Neural progenitor cell (in vitro differentiated cells): ENCODE measurements at regions not wholly inside any gene's neighbourhood (a gene's known extent, or its start where the extent isn't known, plus 50 kb on each side); places are given as distances from the start of the nearest gene placed in this dataset.
A peak's percentile ranks its signal among the peaks of the same experiment; 100 is the strongest.

ENCODE experiments used
- DNase-seq: peaks from one replicate; pipeline ENCODE4 v3.0.0-alpha.2; 2016; ENCODE audit warnings: low spot score
- H2AFZ ChIP-seq: fragments of 200-600 bp; sonication (generic); replicated peaks from 2 replicates; pipeline ENCODE4 v1.6.1; 2016; ENCODE audit warnings: antibody characterized with exemption
- H3F3A ChIP-seq: fragments of 200-600 bp; sonication (generic); 2 replicates; pipeline ENCODE4 v1.6.1; 2016; ENCODE audit warnings: antibody characterized with exemption, low read depth
- H3K27ac ChIP-seq: fragments of 200-600 bp; sonication (generic); 2 replicates; pipeline ENCODE4 v1.5.1; 2016; ENCODE audit warnings: mild to moderate bottlenecking
- H3K27me3 ChIP-seq: fragments of 200-600 bp; sonication (generic); 2 replicates; pipeline ENCODE4 v1.6.1; 2016; ENCODE audit warnings: mild to moderate bottlenecking, moderate library complexity
- H3K36me3 ChIP-seq: fragments of 200-600 bp; sonication (generic); 2 replicates; pipeline ENCODE4 v1.5.1; 2016
- H3K4me1 ChIP-seq: fragments of 200-600 bp; sonication (generic); 2 replicates; pipeline ENCODE4 v1.6.1; 2016; ENCODE audit warnings: mixed run types
- H3K4me2 ChIP-seq: fragments of 200-600 bp; sonication (generic); 2 replicates; pipeline ENCODE4 v1.6.1; 2016
- H3K4me3 ChIP-seq: fragments of 200-600 bp; sonication (generic); 2 replicates; pipeline ENCODE4 v1.5.1; 2016
- H3K79me2 ChIP-seq: fragments of 200-600 bp; sonication (generic); 2 replicates; pipeline ENCODE4 v1.6.1; 2016; ENCODE audit warnings: low read depth
- H3K9ac ChIP-seq: fragments of 200-600 bp; sonication (generic); 2 replicates; pipeline ENCODE4 v1.6.1; 2016
- H3K9me3 ChIP-seq: fragments of 200-600 bp; sonication (generic); 2 replicates; pipeline ENCODE4 v1.5.1; 2016; ENCODE audit warnings: low read depth
- H4K20me1 ChIP-seq: fragments of 200-600 bp; sonication (generic); 2 replicates; pipeline ENCODE4 v1.6.1; 2016; ENCODE audit warnings: low read depth
- H3K27ac Mint-ChIP-seq: 3 replicates; pipeline ENCODE4 v1.8.0; 2021; ENCODE audit warnings: mixed read lengths
- H3K27me3 Mint-ChIP-seq: 2 replicates; pipeline ENCODE4 v1.8.0; 2022; ENCODE audit warnings: low read depth, mild to moderate bottlenecking, inconsistent platforms, moderate library complexity, mixed read lengths; ENCODE audit not compliant: insufficient read depth
- H3K36me3 Mint-ChIP-seq: 3 replicates; pipeline ENCODE4 v1.8.0; 2021; ENCODE audit warnings: mixed read lengths
- H3K4me1 Mint-ChIP-seq: 3 replicates; pipeline ENCODE4 v1.8.0; 2021; ENCODE audit warnings: mixed read lengths
- H3K4me3 Mint-ChIP-seq: 3 replicates; pipeline ENCODE4 v1.8.0; 2021; ENCODE audit warnings: mild to moderate bottlenecking, moderate library complexity, mixed read lengths
- H3K9me3 Mint-ChIP-seq: 3 replicates; pipeline ENCODE4 v1.8.0; 2020; ENCODE audit warnings: mixed read lengths
- CTCF ChIP-seq: fragments of 200-600 bp; sonication (generic); IDR thresholded peaks from 2 replicates; pipeline ENCODE4 v1.5.1; 2017; ENCODE audit warnings: antibody characterized with exemption, mild to moderate bottlenecking
- EZH2 ChIP-seq: fragments of 200-600 bp; sonication (generic); IDR thresholded peaks from 2 replicates; pipeline ENCODE4 v1.6.1; 2017; ENCODE audit warnings: antibody characterized with exemption, mild to moderate bottlenecking, moderate library complexity
- EZH2phosphoT487 ChIP-seq: fragments of 200-600 bp; sonication (generic); IDR thresholded peaks from 2 replicates; pipeline ENCODE4 v1.6.1; 2017; ENCODE audit warnings: antibody characterized with exemption

- no peaks in the 10 kb centered on the region for H3F3A ChIP-seq
- no peaks in the 10 kb centered on the region for H4K20me1 ChIP-seq
- Mint-ChIP-seq H3K27ac (peak overlapping the region; percentile 89), H3K36me3 (no peaks in the 10 kb centered on the region), H3K4me1 (peaks cover 11% of the 10 kb centered on the region), H3K9me3 (peaks cover 2% of the 10 kb centered on the region), H3K4me3 (no peak overlapping the region), H3K27me3 (no peaks in the 10 kb centered on the region)
- no peak overlapping the region for H3K9ac ChIP-seq
- peak overlapping the region; percentile 79 for H2AFZ ChIP-seq
- TF ChIP-seq CTCF (no peak), EZH2 (no peak), EZH2phosphoT487 (no peak)
- DNase-seq = no peak
- no peak overlapping the region for H3K27ac ChIP-seq
- H3K4me2 ChIP-seq = no peak overlapping the region
- H3K9me3 ChIP-seq = no peaks in the 10 kb centered on the region
- peaks cover 4% of the 10 kb centered on the region for H3K4me1 ChIP-seq
- H3K27me3 ChIP-seq = no peaks in the 10 kb centered on the region
- no peak overlapping the region for H3K4me3 ChIP-seq
- H3K79me2 ChIP-seq = no peaks in the 10 kb centered on the region
- H3K36me3 ChIP-seq = no peaks in the 10 kb centered on the region
Observed at GRCh38 chr2:142693171-142693950, 184.1 kb upstream of the KYNU start.

GRCh38 chr2:142688856-142689605, 188.4 kb upstream of the KYNU start:
- DNase-seq = no peak
- H3F3A ChIP-seq = no peaks in the 10 kb centered on the region
- H3K4me1 ChIP-seq = peaks cover 4% of the 10 kb centered on the region
- H3K9me3 ChIP-seq = no peaks in the 10 kb centered on the region
- H3K27ac Mint-ChIP-seq = no peak overlapping the region
- no peak overlapping the region for H3K4me3 ChIP-seq
- H3K9me3 Mint-ChIP-seq = no peaks in the 10 kb centered on the region
- H3K9ac ChIP-seq = no peak overlapping the region
- H3K36me3 Mint-ChIP-seq = no peaks in the 10 kb centered on the region
- H3K4me3 Mint-ChIP-seq = no peak overlapping the region
- H3K79me2 ChIP-seq = no peaks in the 10 kb centered on the region
- H3K4me1 Mint-ChIP-seq = peaks cover 11% of the 10 kb centered on the region
- H3K36me3 ChIP-seq = no peaks in the 10 kb centered on the region
- H3K4me2 ChIP-seq = no peak overlapping the region
- no peaks in the 10 kb centered on the region for H4K20me1 ChIP-seq
- TF ChIP-seq EZH2 (no peak), CTCF (no peak), EZH2phosphoT487 (no peak)
- no peaks in the 10 kb centered on the region for H3K27me3 ChIP-seq
- peaks cover 2% of the 10 kb centered on the region for H3K27me3 Mint-ChIP-seq
- no peak overlapping the region for H3K27ac ChIP-seq
- peak overlapping the region; percentile 23 for H2AFZ ChIP-seq

- Histone ChIP-seq H3K9ac (no peak overlapping the region), H2AFZ (no peak overlapping the region), H4K20me1 (no peaks in the 10 kb centered on the region), H3K4me3 (no peak overlapping the region), H3K27ac (no peak overlapping the region), H3K4me1 (no peaks in the 10 kb centered on the region), H3K36me3 (no peaks in the 10 kb centered on the region), H3K9me3 (no peaks in the 10 kb centered on the region), H3F3A (no peaks in the 10 kb centered on the region), H3K79me2 (no peaks in the 10 kb centered on the region), H3K4me2 (no peak overlapping the region), H3K27me3 (no peaks in the 10 kb centered on the region)
- Mint-ChIP-seq H3K4me1 (peaks cover 3% of the 10 kb centered on the region), H3K4me3 (no peak overlapping the region), H3K27ac (no peak overlapping the region), H3K27me3 (peaks cover 2% of the 10 kb centered on the region), H3K36me3 (no peaks in the 10 kb centered on the region), H3K9me3 (no peaks in the 10 kb centered on the region)
- TF ChIP-seq CTCF (no peak), EZH2phosphoT487 (no peak), EZH2 (no peak)
- no peak for DNase-seq
Observed at GRCh38 chr2:142687509-142687908, 190.0 kb upstream of the KYNU start.
